SU-DHL-6 (cell line): ENCODE measurements at regions not wholly inside any gene's neighbourhood (a gene's known extent, or its start where the extent isn't known, plus 50 kb on each side); places are given as distances from the start of the nearest gene placed in this dataset.

Source experiments
- H2AFZ ChIP-seq: fragments of 200-600 bp; sonication (generic); 2 replicates; pipeline ENCODE4 v1.6.1; 2014; ENCODE audit warnings: low read depth, mild to moderate bottlenecking, moderate library complexity, mixed read lengths, antibody characterized with exemption, low read length; ENCODE audit not compliant: severe bottlenecking
- H3F3A ChIP-seq: fragments of 200-600 bp; shearing (Covaris generic); 2 replicates; pipeline ENCODE4 v1.6.0; 2016; ENCODE audit warnings: antibody characterized with exemption, mild to moderate bottlenecking; ENCODE audit not compliant: insufficient read depth
- H3K27ac ChIP-seq: fragments of 200-600 bp; sonication (generic); 2 replicates; pipeline ENCODE4 v1.5.1; 2016; ENCODE audit warnings: low read depth, mild to moderate bottlenecking, low read length, moderate library complexity, mixed read lengths
- H3K27me3 ChIP-seq: fragments of 200-600 bp; sonication (generic), shearing (Covaris generic); 2 replicates; pipeline ENCODE4 v1.6.0; 2014; ENCODE audit warnings: mild to moderate bottlenecking, low read length
- H3K36me3 ChIP-seq: fragments of 200-600 bp; sonication (generic); 2 replicates; pipeline ENCODE4 v1.6.1; 2014; ENCODE audit warnings: mild to moderate bottlenecking, low read length, mixed read lengths
- H3K4me2 ChIP-seq: fragments of 300-600, 200-600 bp; shearing (Covaris generic), sonication (generic); 2 replicates; pipeline ENCODE4 v1.6.0; 2014; ENCODE audit warnings: low read length, low read depth, mild to moderate bottlenecking; ENCODE audit not compliant: poor library complexity, severe bottlenecking
- H3K4me3 ChIP-seq: fragments of 200-600 bp; sonication (generic); 2 replicates; pipeline ENCODE4 v1.5.1; 2014; ENCODE audit warnings: antibody characterized with exemption, low read length, mild to moderate bottlenecking, mixed read lengths; ENCODE audit not compliant: insufficient read depth, poor library complexity, severe bottlenecking
- H3K79me2 ChIP-seq: fragments of 200-600 bp; sonication (generic); 2 replicates; pipeline ENCODE4 v1.6.1; 2014; ENCODE audit warnings: mild to moderate bottlenecking, low read length, moderate library complexity; ENCODE audit not compliant: insufficient read depth
- H3K9ac ChIP-seq: fragments of 200-600 bp; sonication (generic); 2 replicates; pipeline ENCODE4 v1.7.0; 2014; ENCODE audit warnings: mild to moderate bottlenecking, low read length
- H3K9me2 ChIP-seq: fragments of 200-600 bp; sonication (generic); replicated peaks from 2 replicates; pipeline ENCODE4 v1.6.1; 2014; ENCODE audit warnings: low read length; ENCODE audit not compliant: insufficient read depth
- H3K9me3 ChIP-seq: fragments of 200-600 bp; sonication (generic); 2 replicates; pipeline ENCODE4 v1.6.1; 2014; ENCODE audit warnings: low read length, mixed read lengths; ENCODE audit not compliant: insufficient read depth
- H4K20me1 ChIP-seq: fragments of 200-600 bp; sonication (generic); 2 replicates; pipeline ENCODE4 v1.6.1; 2014; ENCODE audit warnings: low read depth, mild to moderate bottlenecking, antibody characterized with exemption, low read length, moderate library complexity, mixed read lengths
- CTCF ChIP-seq: fragments of 200-600 bp; sonication (generic); IDR thresholded peaks from one replicate; pipeline ENCODE4 v1.5.1; 2017; ENCODE audit warnings: antibody characterized with exemption, mild to moderate bottlenecking, low read length, moderate library complexity; ENCODE audit not compliant: insufficient read depth, poor library complexity, severe bottlenecking
- EZH2phosphoT487 ChIP-seq: fragments of 200-600 bp; sonication (generic), shearing (Covaris generic); conservative IDR thresholded peaks from 2 replicates; pipeline ENCODE4 v1.6.1; 2018; ENCODE audit warnings: mild to moderate bottlenecking, antibody characterized with exemption, low read length, moderate library complexity, mixed read lengths

GRCh38 chr10:130338636-130339024 is 202.4 kb downstream of the GLRX3 start:
- TF ChIP-seq CTCF (no peak), EZH2phosphoT487 (no peak)
- H3K79me2 ChIP-seq = no peaks in the 10 kb centered on the region
- no peak overlapping the region for H3K4me2 ChIP-seq
- H3K9me3 ChIP-seq = no peaks in the 10 kb centered on the region
- H4K20me1 ChIP-seq = no peaks in the 10 kb centered on the region; the same call in 1 of the 2 replicates
- H3F3A ChIP-seq = no peaks in the 10 kb centered on the region
- no peaks in the 10 kb centered on the region for H3K9me2 ChIP-seq
- no peaks in the 10 kb centered on the region for H3K36me3 ChIP-seq
- H2AFZ ChIP-seq = no peak overlapping the region
- H3K27ac ChIP-seq = no peak overlapping the region
- no peaks in the 10 kb centered on the region for H3K27me3 ChIP-seq
- H3K9ac ChIP-seq = no peak overlapping the region
- no peak overlapping the region for H3K4me3 ChIP-seq

GRCh38 chr10:130339091-130339490 is 202.9 kb downstream of the GLRX3 start:
- TF ChIP-seq CTCF (no peak), EZH2phosphoT487 (no peak)
- no peak overlapping the region for H3K4me2 ChIP-seq
- H3K27ac ChIP-seq = no peak overlapping the region
- no peaks in the 10 kb centered on the region for H3K9me2 ChIP-seq
- no peaks in the 10 kb centered on the region for H3K27me3 ChIP-seq
- H3K36me3 ChIP-seq = no peaks in the 10 kb centered on the region
- H3F3A ChIP-seq = no peaks in the 10 kb centered on the region
- no peak overlapping the region for H2AFZ ChIP-seq
- H3K9ac ChIP-seq = no peak overlapping the region
- H3K79me2 ChIP-seq = no peaks in the 10 kb centered on the region
- no peaks in the 10 kb centered on the region for H3K9me3 ChIP-seq
- H4K20me1 ChIP-seq = no peaks in the 10 kb centered on the region; the same call in 1 of the 2 replicates
- no peak overlapping the region for H3K4me3 ChIP-seq

GRCh38 chr10:130339911-130340310 is 203.7 kb downstream of the GLRX3 start:
- Histone ChIP-seq H3K9me2 (no peaks in the 10 kb centered on the region), H3K27me3 (no peaks in the 10 kb centered on the region), H3K9me3 (no peaks in the 10 kb centered on the region), H3K4me2 (no peak overlapping the region), H3K4me3 (no peak overlapping the region), H2AFZ (no peak overlapping the region), H4K20me1 (no peaks in the 10 kb centered on the region; the same call in 1 of the 2 replicates), H3K9ac (no peak overlapping the region), H3K27ac (no peak overlapping the region), H3K79me2 (no peaks in the 10 kb centered on the region), H3F3A (no peaks in the 10 kb centered on the region), H3K36me3 (no peaks in the 10 kb centered on the region)
- TF ChIP-seq CTCF = no peak
- no peak for TF ChIP-seq EZH2phosphoT487
